HL-60 (cell line): ENCODE measurements at regions not wholly inside any gene's neighbourhood (a gene's known extent, or its start where the extent isn't known, plus 50 kb on each side); places are given as distances from the start of the nearest gene placed in this dataset.

Experiments
- DNase-seq, 2 experiments: peaks; one replicate each; pipeline ENCODE4 v3.0.0-alpha.2; 2010 to 2020; ENCODE audit warnings: low read depth in 1 of 2, low spot score in 1 of 2
- H3K27ac ChIP-seq: fragments of 250-450 bp; sonication (Bioruptor Pico); replicated peaks from 2 replicates; pipeline ENCODE4 v1.5.1; 2020; ENCODE audit warnings: mild to moderate bottlenecking, moderate library complexity
- H3K27me3 ChIP-seq: fragments of 250-450 bp; sonication (Bioruptor Pico); 2 replicates; pipeline ENCODE4 v1.5.1; 2021; ENCODE audit warnings: mild to moderate bottlenecking, moderate library complexity; ENCODE audit not compliant: insufficient read depth, poor library complexity, severe bottlenecking
- H3K4me3 ChIP-seq: replicated peaks from 2 replicates; pipeline ENCODE4 v1.5.1; 2011; ENCODE audit warnings: mild to moderate bottlenecking, control low read depth, low read length; ENCODE audit not compliant: insufficient read depth
- GABPA ChIP-seq: IDR thresholded peaks from 2 replicates; pipeline ENCODE4 v1.6.1; 2012; ENCODE audit warnings: low read depth
- POLR2AphosphoS5 ChIP-seq: IDR thresholded peaks from 2 replicates; pipeline ENCODE4 v1.6.1; 2012; ENCODE audit warnings: low read depth
- REST ChIP-seq: IDR thresholded peaks from 2 replicates; pipeline ENCODE4 v1.6.1; 2012; ENCODE audit warnings: low read depth; ENCODE audit not compliant: insufficient replicate concordance
- SPI1 ChIP-seq: IDR thresholded peaks from 2 replicates; pipeline ENCODE4 v1.6.1; 2012; ENCODE audit warnings: low read depth, mild to moderate bottlenecking, borderline replicate concordance
- TF ChIP-seq, protein P1 (sequence below): IDR thresholded peaks from one replicate; pipeline ENCODE4 v1.5.1; 2011; ENCODE audit warnings: low read length, control low read depth, inconsistent platforms; ENCODE audit not compliant: insufficient read depth

DNA sequence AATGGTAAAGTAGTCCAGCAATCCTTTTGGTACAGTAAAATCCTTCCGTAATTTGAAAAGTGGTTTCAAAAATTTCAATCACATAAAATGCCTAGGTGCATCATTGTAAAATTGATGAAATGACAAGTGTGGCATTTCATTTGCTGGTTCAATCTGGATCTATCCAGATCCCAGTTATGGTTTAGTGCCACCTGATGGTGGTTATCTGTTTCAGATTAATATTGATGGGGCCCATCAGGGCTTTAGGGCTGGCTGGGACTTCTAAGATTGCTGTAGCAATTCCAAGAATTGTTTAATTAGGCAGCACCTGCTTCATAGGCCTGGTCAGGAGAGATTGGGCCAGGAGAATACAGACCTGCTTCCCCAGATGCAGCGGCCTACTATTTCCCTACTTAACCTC is 55.5 kb upstream of the PIK3C3 start:
- TF ChIP-seq, protein P1, sequence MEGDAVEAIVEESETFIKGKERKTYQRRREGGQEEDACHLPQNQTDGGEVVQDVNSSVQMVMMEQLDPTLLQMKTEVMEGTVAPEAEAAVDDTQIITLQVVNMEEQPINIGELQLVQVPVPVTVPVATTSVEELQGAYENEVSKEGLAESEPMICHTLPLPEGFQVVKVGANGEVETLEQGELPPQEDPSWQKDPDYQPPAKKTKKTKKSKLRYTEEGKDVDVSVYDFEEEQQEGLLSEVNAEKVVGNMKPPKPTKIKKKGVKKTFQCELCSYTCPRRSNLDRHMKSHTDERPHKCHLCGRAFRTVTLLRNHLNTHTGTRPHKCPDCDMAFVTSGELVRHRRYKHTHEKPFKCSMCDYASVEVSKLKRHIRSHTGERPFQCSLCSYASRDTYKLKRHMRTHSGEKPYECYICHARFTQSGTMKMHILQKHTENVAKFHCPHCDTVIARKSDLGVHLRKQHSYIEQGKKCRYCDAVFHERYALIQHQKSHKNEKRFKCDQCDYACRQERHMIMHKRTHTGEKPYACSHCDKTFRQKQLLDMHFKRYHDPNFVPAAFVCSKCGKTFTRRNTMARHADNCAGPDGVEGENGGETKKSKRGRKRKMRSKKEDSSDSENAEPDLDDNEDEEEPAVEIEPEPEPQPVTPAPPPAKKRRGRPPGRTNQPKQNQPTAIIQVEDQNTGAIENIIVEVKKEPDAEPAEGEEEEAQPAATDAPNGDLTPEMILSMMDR: no peak
- no peaks in the 10 kb centered on the region for H3K27me3 ChIP-seq
- H3K4me3 ChIP-seq: no peak overlapping the region
- H3K27ac ChIP-seq: no peak overlapping the region
- DNase-seq: no peak

GRCh38 chr18:41893432-41893831 is 61.6 kb upstream of the PIK3C3 start:
- no peaks in the 10 kb centered on the region for H3K27me3 ChIP-seq
- no peak overlapping the region for H3K4me3 ChIP-seq
- no peak overlapping the region for H3K27ac ChIP-seq
- no peak for DNase-seq
- TF ChIP-seq SPI1 (no peak), GABPA (no peak), REST (no peak), POLR2AphosphoS5 (no peak)
- TF ChIP-seq, protein P1: no peak

GRCh38 chr18:41887100-41887499 is 67.9 kb upstream of the PIK3C3 start:
- TF ChIP-seq, protein P1: no peak
- TF ChIP-seq SPI1 (no peak), POLR2AphosphoS5 (no peak), REST (no peak), GABPA (no peak)
- DNase-seq: no peak
- Histone ChIP-seq H3K4me3 (no peak overlapping the region), H3K27me3 (no peaks in the 10 kb centered on the region), H3K27ac (no peak overlapping the region)

DNA sequence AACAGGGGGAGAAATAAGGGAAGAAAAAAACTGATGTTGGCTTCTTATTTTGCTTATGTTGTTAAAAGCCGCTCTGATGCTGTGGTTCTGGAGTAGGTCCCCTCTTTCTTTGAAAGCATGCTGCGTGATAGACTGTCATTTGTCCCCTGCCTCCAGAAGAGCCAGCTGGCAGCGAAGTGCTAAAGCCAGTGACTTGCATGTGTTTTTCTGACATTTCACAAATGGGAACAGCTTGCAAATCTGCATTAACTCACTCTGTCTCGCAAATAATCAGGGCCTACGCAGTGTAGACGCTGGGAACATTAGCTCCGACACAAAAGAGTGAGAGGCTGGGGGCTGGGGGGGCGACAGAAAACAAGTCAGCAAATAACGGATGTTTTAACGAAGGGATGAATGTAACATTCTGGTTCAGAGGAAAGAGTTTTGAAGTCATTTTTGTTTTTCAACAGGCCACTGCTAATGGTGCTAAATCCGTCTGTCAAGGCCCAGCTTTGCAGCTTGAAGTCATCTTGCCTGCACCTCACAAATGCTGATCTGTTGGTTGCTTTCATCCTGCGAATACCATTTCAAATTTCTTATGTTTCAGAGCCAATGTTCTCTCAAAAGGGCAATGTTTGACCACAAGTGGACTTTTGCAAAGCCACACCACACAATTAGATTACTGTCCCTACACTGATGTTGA is 68.8 kb upstream of the PIK3C3 start:
- no peak for TF ChIP-seq GABPA
- TF ChIP-seq REST: no peak
- TF ChIP-seq, protein P1: no peak
- no peak for TF ChIP-seq POLR2AphosphoS5
- no peak for TF ChIP-seq SPI1
- no peak for DNase-seq
- H3K27ac ChIP-seq: no peak overlapping the region
- no peak overlapping the region for H3K4me3 ChIP-seq
- H3K27me3 ChIP-seq: no peaks in the 10 kb centered on the region
